KMS-11 (cell line): ENCODE measurements at regions not wholly inside any gene's neighbourhood (a gene's known extent, or its start where the extent isn't known, plus 50 kb on each side); places are given as distances from the start of the nearest gene placed in this dataset.

ENCODE experiments used
- H2AFZ ChIP-seq: fragments of 200-600 bp; sonication (generic); 2 replicates; pipeline ENCODE4 v1.6.1; 2016; ENCODE audit warnings: antibody characterized with exemption, mixed run types, low read depth
- H3K27ac ChIP-seq: fragments of 200-600 bp; sonication (generic); 2 replicates; pipeline ENCODE4 v1.6.1; 2016; ENCODE audit warnings: mild to moderate bottlenecking, mixed run types
- H3K27me3 ChIP-seq: fragments of 200-600 bp; sonication (generic); 2 replicates; pipeline ENCODE4 v1.6.1; 2017; ENCODE audit warnings: mild to moderate bottlenecking, low read depth, mixed run types, moderate library complexity; ENCODE audit not compliant: insufficient read depth
- H3K36me3 ChIP-seq: fragments of 200-600 bp; sonication (generic); 2 replicates; pipeline ENCODE4 v1.6.1; 2017; ENCODE audit warnings: mild to moderate bottlenecking, mixed run types; ENCODE audit not compliant: insufficient read depth
- H3K4me1 ChIP-seq: fragments of 200-600 bp; sonication (generic); 2 replicates; pipeline ENCODE4 v1.6.1; 2016; ENCODE audit warnings: mild to moderate bottlenecking, low read depth, mixed run types; ENCODE audit not compliant: poor library complexity, severe bottlenecking
- H3K4me2 ChIP-seq: fragments of 200-600 bp; sonication (generic); 2 replicates; pipeline ENCODE4 v1.7.0; 2016; ENCODE audit warnings: mild to moderate bottlenecking, mixed run types
- H3K4me3 ChIP-seq: fragments of 200-600 bp; sonication (generic); IDR thresholded peaks from 2 replicates; pipeline ENCODE4 v1.6.1; 2017; ENCODE audit warnings: low read depth, low read length, mixed read lengths; ENCODE audit not compliant: insufficient read depth
- H3K79me2 ChIP-seq: fragments of 200-600 bp; sonication (generic); 2 replicates; pipeline ENCODE4 v1.6.1; 2016; ENCODE audit warnings: low read depth, mixed run types; ENCODE audit not compliant: insufficient read depth
- H3K9ac ChIP-seq: fragments of 200-600 bp; sonication (generic); 2 replicates; pipeline ENCODE4 v1.6.1; 2016; ENCODE audit warnings: mild to moderate bottlenecking, mixed run types
- H4K20me1 ChIP-seq: fragments of 200-600 bp; sonication (generic); 2 replicates; pipeline ENCODE4 v1.6.1; 2016; ENCODE audit warnings: mild to moderate bottlenecking, mixed run types; ENCODE audit not compliant: insufficient read depth
- TF ChIP-seq, protein P1 (sequence below): fragments of 200-600 bp; sonication (generic); conservative IDR thresholded peaks from 2 replicates; pipeline ENCODE4 v1.6.1; 2017; ENCODE audit warnings: low read depth, mild to moderate bottlenecking, antibody characterized with exemption, low read length, moderate library complexity, mixed read lengths

DNA sequence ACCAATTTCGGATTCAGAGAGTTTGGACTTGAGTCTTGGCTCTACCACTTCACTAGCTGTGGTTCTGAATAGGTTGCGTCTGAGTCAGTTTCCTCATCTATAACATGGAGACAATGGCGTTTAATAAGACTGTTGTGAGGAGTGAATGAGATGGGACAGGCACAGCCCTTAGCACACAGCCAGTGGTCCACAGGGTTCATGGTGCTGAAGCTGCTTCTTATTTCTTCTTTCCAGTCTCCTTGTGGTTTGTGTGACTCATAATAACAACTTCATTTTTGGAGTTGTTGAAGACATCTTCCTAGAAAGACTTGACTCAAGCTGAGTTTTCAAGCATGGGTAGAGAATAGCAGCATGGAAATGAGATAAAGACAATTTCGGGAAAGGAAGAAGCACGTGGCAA lies 172.6 kb upstream of the PPP2R2B start:
- Histone ChIP-seq H3K9ac (no peak overlapping the region), H3K4me2 (no peak overlapping the region), H3K79me2 (no peaks in the 10 kb centered on the region), H3K36me3 (no peaks in the 10 kb centered on the region), H2AFZ (no peak overlapping the region), H3K27me3 (no peaks in the 10 kb centered on the region), H3K4me1 (no peaks in the 10 kb centered on the region), H4K20me1 (no peaks in the 10 kb centered on the region), H3K27ac (no peak overlapping the region), H3K4me3 (no peak overlapping the region)
- TF ChIP-seq, protein P1, sequence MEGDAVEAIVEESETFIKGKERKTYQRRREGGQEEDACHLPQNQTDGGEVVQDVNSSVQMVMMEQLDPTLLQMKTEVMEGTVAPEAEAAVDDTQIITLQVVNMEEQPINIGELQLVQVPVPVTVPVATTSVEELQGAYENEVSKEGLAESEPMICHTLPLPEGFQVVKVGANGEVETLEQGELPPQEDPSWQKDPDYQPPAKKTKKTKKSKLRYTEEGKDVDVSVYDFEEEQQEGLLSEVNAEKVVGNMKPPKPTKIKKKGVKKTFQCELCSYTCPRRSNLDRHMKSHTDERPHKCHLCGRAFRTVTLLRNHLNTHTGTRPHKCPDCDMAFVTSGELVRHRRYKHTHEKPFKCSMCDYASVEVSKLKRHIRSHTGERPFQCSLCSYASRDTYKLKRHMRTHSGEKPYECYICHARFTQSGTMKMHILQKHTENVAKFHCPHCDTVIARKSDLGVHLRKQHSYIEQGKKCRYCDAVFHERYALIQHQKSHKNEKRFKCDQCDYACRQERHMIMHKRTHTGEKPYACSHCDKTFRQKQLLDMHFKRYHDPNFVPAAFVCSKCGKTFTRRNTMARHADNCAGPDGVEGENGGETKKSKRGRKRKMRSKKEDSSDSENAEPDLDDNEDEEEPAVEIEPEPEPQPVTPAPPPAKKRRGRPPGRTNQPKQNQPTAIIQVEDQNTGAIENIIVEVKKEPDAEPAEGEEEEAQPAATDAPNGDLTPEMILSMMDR: no peak

- Histone ChIP-seq H3K4me2 (no peak overlapping the region), H3K4me1 (no peaks in the 10 kb centered on the region), H2AFZ (no peak overlapping the region), H3K79me2 (no peaks in the 10 kb centered on the region), H3K27me3 (no peaks in the 10 kb centered on the region), H3K27ac (no peak overlapping the region), H4K20me1 (no peaks in the 10 kb centered on the region), H3K4me3 (no peak overlapping the region), H3K36me3 (no peaks in the 10 kb centered on the region), H3K9ac (no peak overlapping the region)
- TF ChIP-seq, protein P1: no peak
Measured at GRCh38 chr5:147052519-147052918, 174.0 kb upstream of the PPP2R2B start.

GRCh38 chr5:147055089-147055826 lies 176.7 kb upstream of the PPP2R2B start:
- Histone ChIP-seq H3K27ac (no peak overlapping the region), H2AFZ (no peak overlapping the region), H4K20me1 (no peaks in the 10 kb centered on the region), H3K4me2 (no peak overlapping the region), H3K79me2 (no peaks in the 10 kb centered on the region), H3K9ac (no peak overlapping the region), H3K4me1 (no peaks in the 10 kb centered on the region), H3K27me3 (no peaks in the 10 kb centered on the region), H3K4me3 (no peak overlapping the region), H3K36me3 (no peaks in the 10 kb centered on the region)
- TF ChIP-seq, protein P1: no peak

DNA sequence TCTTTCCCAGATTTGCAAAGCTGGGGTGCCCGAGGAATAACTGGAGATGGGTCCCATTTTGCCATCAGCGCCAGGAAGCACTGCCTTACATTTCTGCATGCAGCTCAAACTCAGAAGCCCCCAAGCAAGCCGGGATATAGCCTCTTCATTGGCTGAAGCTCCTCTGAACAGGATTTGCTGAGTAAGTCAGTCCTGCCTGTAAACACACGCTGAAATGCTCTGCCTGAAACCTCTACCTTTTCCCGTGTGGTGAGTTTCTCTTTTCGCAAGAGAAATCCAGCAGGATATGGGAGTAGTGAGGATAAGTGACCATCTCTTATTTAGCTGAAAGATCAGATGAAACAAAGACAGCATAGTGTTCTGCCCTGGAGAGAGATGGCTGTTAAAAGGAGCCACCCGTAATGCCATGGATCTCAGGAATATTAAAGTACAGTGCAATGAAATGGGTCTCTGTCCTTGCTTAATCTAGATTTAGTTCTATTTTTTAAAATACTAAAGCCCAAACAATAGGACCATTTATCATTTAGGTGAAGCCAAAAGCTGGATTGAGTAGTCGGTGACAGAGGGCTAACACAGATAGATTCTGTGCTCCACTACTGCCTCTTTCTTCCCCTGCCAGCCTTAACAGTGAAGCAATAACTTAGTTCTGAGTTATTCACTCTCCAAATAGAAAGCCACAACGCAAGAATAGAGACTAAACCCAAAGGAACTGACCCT lies 177.5 kb upstream of the PPP2R2B start:
- no peaks in the 10 kb centered on the region for H3K79me2 ChIP-seq
- H4K20me1 ChIP-seq: no peaks in the 10 kb centered on the region
- no peak overlapping the region for H3K9ac ChIP-seq
- no peak overlapping the region for H3K4me2 ChIP-seq
- no peak overlapping the region for H3K27ac ChIP-seq
- H2AFZ ChIP-seq: no peak overlapping the region
- H3K36me3 ChIP-seq: no peaks in the 10 kb centered on the region
- H3K27me3 ChIP-seq: no peaks in the 10 kb centered on the region
- H3K4me3 ChIP-seq: no peak overlapping the region
- TF ChIP-seq, protein P1: no peak
- no peaks in the 10 kb centered on the region for H3K4me1 ChIP-seq
